GF-D8 (cell line): ENCODE measurements at regions not wholly inside any gene's neighbourhood (a gene's known extent, or its start where the extent isn't known, plus 50 kb on each side); places are given as distances from the start of the nearest gene placed in this dataset.

Experiments
- DNase-seq: peaks from one replicate; lab custom pipeline; 2025; lab: John Stamatoyannopoulos, UW

- no peak for DNase-seq
These were observed 60.5 kb upstream of the UGT8 start for GRCh38 chr4:114538012-114538617.

- no peak for DNase-seq
These were observed 58.6 kb upstream of the UGT8 start for GRCh38 chr4:114539985-114540384.

- no peak for DNase-seq
These were observed 51.1 kb upstream of the UGT8 start for GRCh38 chr4:114547340-114548134.
